ENCODE measurements at regions not wholly inside any gene's neighbourhood (a gene's known extent, or its start where the extent isn't known, plus 50 kb on each side); places are given as distances from the start of the nearest gene placed in this dataset.
"Not testable (repeated sequence)": the region's sequence is repeated elsewhere in the genome, so short reads cannot be mapped to it uniquely, and the experiment has no call there.

DNA sequence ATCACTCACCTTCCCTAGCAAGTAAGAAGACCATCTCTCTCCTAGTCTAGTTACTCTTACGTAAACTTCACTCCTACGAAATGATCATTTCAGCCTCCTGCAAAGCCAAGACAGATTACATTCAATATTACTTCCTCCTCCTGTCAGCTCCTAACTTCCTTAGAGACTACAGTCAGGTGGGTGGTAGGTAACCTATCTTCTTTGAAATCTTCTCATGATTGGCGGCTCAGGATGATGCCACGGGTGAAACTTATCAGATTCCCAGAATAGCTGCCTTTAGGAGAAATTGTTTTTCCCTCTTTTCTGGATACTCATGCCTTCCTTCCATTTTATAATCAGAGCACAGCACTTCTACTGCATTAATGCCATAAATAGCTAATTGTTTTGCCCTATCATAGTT is 744.8 kb upstream of the HS3ST1 start:
- no peak for DNase-seq (ENCODE audit: low spot score)

GRCh38 chr4:12172198-12172973 is 743.7 kb upstream of the HS3ST1 start:
- no peak for DNase-seq (ENCODE audit: low spot score)

- no peak for DNase-seq (ENCODE audit: low spot score)
These were observed 741.6 kb upstream of the HS3ST1 start for GRCh38 chr4:12170308-12170707.

GRCh38 chr4:12165616-12166015 is 736.9 kb upstream of the HS3ST1 start:
- DNase-seq (ENCODE audit: low spot score), result no peak

- no peak for DNase-seq (ENCODE audit: low spot score)
These were observed 717.6 kb upstream of the HS3ST1 start for GRCh38 chr4:12146339-12146738.

- no peak for DNase-seq (ENCODE audit: low spot score)
These were observed 717.1 kb upstream of the HS3ST1 start for GRCh38 chr4:12145768-12146167.

DNA sequence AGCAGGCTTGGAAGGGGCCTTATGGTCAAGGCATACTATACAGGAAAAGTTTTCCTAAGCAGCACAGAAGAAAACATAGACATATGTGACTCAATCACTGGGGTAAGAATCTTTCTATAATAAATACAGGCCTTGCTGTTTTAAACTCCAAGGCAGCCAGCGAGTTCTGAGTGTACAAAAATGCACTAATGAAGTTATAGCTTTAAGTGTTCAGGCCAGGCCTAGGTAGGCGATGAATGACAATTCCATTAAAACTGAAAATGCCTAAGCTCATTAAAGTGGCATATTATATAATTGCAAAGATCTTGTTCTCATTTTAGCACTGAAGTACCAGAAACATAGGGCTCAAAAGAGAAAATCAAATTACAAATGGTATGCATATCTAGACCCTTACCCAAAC is 716.4 kb upstream of the HS3ST1 start:
- no peak for DNase-seq (ENCODE audit: low spot score)

DNA sequence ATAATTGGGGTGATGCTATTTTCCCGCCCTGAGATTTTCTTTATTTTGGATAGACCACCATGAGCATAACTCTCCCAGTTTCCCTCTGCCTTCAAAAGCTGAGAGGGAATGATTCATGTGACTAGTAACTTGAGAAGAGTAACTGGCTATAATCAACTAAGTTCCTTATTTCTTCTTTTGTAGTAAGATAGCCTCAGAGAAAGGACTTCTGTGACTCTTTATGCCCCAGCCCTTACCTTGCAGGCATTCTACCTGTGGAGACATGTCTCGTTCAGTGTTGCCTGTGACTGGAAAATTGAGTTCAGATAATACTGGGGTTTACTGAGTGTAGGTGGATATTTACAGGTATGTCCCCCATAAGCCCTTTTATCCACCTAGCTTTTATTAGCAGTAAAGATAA is 715.4 kb upstream of the HS3ST1 start:
- no peak for DNase-seq (ENCODE audit: low spot score)

DNA sequence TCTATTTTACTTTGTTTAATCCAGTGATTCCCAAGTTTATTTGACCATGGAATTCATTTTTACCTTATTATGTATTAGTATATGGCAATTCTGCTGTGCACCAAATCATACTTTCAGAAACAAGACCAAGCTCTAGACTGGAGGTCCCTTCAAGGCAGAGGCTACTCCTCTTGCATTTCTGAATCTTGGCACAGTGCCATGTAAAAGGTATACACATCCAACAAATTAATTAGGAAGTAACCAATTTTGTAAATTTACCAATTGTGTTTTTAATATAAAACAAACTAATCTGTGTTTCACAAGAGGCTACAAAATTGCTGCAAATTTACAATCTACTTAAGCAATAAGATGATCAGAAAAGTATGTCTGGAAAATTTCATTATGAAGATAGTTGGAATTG is 712.2 kb upstream of the HS3ST1 start:
- DNase-seq (ENCODE audit: low spot score), result no peak

DNA sequence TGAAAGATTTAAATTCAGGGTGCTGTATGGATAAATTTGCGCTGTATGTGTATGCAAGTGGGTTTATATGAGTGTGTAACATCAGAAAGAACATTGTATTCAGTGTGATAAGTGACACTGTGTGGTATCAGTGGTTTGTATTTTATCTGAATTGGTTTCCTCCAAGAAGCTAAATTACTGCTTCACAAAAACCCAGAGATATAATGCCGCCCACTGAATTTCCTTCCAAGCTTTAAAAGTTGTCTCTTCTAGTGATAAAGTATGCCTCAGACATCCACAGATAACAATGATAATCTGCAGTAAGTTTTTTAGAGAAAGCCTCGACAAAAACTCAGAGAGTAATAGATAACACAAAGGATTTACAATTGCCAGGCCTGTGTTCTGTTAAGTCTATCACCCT is 710.6 kb upstream of the HS3ST1 start:
- no peak for DNase-seq (ENCODE audit: low spot score)

DNA sequence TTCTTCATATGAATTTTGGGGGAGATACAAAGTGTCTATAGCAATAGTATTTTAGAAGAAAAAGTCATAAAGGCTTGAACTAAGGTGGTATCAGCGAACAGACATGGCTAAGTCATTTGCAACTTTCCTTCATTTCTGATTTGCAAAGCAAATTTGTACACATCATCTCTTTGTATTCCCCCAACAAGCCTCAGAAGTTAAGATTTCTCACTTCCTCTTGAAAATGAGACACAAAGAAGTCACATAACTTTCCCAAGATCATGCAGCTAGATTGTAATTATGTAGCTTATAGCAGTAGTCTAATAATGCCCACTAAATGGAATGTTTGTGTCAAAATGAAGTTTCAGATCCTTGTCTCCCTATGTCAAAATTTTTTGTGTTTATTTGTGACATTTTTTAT is 709.8 kb upstream of the HS3ST1 start:
- no peak for DNase-seq (ENCODE audit: low spot score)

DNA sequence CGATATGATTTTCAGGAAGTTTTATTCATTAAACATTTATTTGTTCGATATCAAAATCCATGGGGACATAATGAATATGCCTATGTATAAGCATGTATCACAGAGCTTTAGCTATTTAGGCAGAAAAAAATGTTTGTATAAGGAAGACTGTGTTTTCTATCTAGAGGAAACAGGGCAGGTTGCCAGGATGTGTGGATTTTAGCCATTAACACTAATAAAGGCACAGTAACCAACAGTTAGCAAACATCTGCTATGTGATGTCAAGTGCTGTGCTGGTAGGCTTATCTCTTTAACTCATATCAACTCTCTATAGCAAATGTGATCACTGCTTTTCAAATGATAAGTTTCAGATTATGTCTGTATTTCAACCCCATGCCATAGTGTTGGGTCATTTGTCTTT is 708.9 kb upstream of the HS3ST1 start:
- no peak for DNase-seq (ENCODE audit: low spot score)

GRCh38 chr4:12126474-12126873 is 697.8 kb upstream of the HS3ST1 start:
- DNase-seq (ENCODE audit: low spot score), result no peak

DNA sequence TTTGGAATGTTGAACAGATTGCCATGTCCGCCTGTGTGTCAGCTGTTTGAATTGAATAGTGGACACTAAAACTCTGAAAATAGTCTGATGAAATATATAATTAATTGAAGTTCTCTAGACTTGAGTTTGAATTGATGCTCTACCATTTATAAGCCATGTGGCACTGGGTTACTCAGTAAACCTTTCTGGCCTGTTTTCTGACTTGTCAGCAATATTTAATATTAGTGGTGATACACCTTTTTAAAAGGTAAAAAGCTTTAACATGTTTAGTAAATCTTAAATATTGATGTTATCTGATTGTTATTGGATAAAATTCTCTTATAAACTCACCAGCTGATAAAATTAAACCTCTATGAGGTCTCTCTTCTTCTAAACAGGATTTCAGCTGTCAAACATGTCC is 695.4 kb upstream of the HS3ST1 start:
- DNase-seq (ENCODE audit: low spot score), result no peak

DNA sequence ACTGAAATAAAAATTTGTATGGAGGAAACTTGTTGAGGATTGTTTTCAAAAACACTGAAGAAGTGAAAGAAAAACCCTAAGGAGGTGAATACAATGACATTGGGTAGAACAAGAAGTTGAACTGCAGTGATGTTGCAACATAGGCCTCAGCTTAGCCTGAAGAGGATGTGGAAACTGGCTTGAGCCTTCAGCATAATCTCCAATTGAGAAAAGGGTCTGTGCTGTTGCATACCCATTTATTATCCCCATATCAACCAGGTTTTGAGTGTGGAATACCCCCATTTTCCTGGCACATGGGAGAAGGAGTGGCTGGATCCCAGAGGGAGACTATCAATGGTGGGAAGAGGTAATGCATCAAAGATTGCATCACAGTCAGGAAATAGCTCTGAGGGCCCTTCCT is 695.0 kb upstream of the HS3ST1 start:
- DNase-seq (ENCODE audit: low spot score), result no peak

- no peak for DNase-seq (ENCODE audit: low spot score)
These were observed 693.6 kb upstream of the HS3ST1 start for GRCh38 chr4:12122316-12122715.

DNA sequence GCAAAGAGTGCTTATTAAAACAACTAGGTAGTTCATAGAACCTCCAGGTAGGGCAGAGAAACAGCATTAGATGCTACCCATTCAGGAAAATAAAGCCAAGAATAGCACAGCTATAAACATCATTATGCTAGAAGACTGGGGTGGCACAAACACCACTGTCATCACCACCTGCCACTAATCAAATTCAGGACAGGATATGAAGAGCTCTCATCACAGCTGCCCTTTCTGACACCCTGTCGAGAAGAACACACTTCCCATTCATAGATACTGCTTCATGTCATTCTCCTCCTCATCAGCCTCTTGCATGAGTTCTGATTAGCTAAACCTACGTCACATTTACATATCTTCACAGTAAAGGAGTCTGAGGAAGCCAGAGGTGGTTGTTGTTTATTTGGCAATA is 692.3 kb upstream of the HS3ST1 start:
- DNase-seq (ENCODE audit: low spot score), result no peak

- no peak for DNase-seq (ENCODE audit: low spot score)
These were observed 690.0 kb upstream of the HS3ST1 start for GRCh38 chr4:12118651-12119213.

DNA sequence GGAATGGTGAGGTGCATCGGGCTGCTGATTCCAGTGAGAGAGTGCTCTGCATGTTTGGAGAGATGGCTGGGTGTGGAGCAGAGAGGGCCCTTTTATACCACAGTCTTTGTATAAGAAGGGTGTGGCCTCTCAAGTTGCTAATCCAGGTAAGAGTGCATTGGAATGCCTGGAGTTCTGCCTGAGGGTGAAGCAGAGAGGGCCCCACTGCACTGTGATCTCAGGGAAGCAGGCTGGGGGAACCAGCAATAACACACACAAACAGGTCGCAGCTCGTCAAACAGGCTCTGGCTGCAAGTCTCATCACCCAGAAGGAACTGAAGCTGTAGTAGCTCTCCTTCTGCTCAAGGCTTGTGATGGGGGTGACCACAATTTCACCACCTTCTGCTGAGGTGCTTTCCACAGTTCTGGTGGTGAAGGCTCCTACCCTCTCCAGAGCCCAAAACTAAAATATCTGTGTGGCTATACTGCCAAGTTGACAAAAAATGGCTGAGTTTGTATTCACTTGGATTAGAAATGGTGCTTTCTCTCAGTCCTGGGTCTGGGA is 687.4 kb upstream of the HS3ST1 start:
- no peak for DNase-seq (ENCODE audit: low spot score)

DNA sequence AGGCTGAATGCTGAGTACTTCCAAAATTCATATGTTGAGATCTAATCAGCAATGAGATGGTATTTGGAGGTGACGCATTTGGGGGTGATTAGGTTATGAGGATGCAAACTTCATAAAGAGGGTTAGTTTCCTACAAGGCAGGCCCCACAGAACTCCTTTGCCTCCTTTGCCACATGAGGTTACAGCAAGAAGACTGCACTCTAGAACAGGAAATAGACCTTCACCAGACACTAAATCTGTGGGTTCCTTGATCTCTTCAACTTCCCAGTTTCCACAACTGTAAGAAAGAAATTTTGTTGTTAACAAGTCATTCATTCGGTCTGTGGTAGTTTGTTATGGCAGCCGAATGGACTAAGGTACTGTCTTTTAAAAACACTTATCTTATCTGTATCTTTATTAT is 681.9 kb upstream of the HS3ST1 start:
- DNase-seq (ENCODE audit: low spot score), result no peak

DNA sequence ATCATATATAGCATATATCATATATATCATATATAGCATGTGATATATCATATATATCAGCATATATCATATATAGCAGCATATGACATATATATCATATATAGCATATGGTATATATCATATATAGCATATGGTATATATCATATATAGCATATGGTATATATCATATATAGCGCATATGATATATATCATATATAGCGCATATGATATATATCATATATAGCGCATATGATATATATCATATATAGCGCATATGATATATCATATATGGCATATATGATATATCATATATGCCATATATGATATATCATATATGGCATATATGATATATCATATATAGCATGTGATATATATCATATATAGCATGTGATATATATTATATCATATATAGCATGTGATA is 680.4 kb upstream of the HS3ST1 start:
- not testable (repeated sequence) for DNase-seq (ENCODE audit: low spot score)

GRCh38 chr4:12105519-12105918 is 676.8 kb upstream of the HS3ST1 start:
- no peak for DNase-seq (ENCODE audit: low spot score)

GRCh38 chr4:12089920-12090319 is 661.2 kb upstream of the HS3ST1 start:
- not testable (repeated sequence) for DNase-seq (ENCODE audit: low spot score)

DNA sequence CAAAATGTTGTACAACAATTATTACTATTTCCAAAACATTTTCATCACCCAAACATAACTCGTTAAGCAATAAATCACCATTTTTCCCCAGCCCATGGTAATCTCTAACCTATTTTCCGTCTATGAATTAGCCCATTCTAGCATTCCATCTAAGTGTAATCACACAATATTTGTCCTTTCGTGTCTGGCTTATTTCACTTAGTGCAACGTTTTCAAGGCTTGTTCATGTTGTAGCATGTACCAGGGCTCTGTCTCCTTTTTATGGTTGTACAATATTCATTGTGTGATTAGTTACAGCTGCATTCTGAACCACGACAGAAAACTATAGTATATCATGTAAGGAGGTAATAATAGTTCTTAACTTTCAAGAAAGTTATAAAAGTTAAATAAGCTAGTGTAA is 656.0 kb upstream of the HS3ST1 start:
- no peak for DNase-seq (ENCODE audit: low spot score)
